ENCODE measurements at regions not wholly inside any gene's neighbourhood (a gene's known extent, or its start where the extent isn't known, plus 50 kb on each side); places are given as distances from the start of the nearest gene placed in this dataset.

GRCh38 chr22:47783433-47784366 is 1021.2 kb downstream of the TBC1D22A start:
- Mint-ChIP-seq H3K36me3 (ENCODE audit: insufficient read depth) (no peaks in the 10 kb centered on the region), H3K4me1 (ENCODE audit: low read depth) (no peaks in the 10 kb centered on the region), H3K9me3 (no peaks in the 10 kb centered on the region), H3K4me3 (no peak overlapping the region), H3K27me3 (ENCODE audit: low read depth) (peaks cover 21% of the 10 kb centered on the region)
- ATAC-seq (no peak), DNase-seq (no peak)

- no peak overlapping the region for H3K4me3 Mint-ChIP-seq
- ATAC-seq (no peak), DNase-seq (no peak)
- no peaks in the 10 kb centered on the region for H3K36me3 Mint-ChIP-seq (ENCODE audit: insufficient read depth)
- peaks cover 21% of the 10 kb centered on the region for H3K27me3 Mint-ChIP-seq (ENCODE audit: low read depth)
- H3K4me1 Mint-ChIP-seq (ENCODE audit: low read depth), result no peaks in the 10 kb centered on the region
- H3K9me3 Mint-ChIP-seq, result no peaks in the 10 kb centered on the region
Observed at GRCh38 chr22:47782328-47783075, 1020.1 kb downstream of the TBC1D22A start.

- H3K27me3 Mint-ChIP-seq (ENCODE audit: low read depth), result peaks cover 19% of the 10 kb centered on the region
Observed at GRCh38 chr22:47781427-47782111, 1019.1 kb downstream of the TBC1D22A start.

GRCh38 chr22:47781024-47781423 is 1018.6 kb downstream of the TBC1D22A start:
- Mint-ChIP-seq H3K4me1 (ENCODE audit: low read depth) (no peaks in the 10 kb centered on the region), H3K27me3 (ENCODE audit: low read depth) (peaks cover 13% of the 10 kb centered on the region), H3K4me3 (no peak overlapping the region), H3K36me3 (ENCODE audit: insufficient read depth) (no peaks in the 10 kb centered on the region), H3K9me3 (no peaks in the 10 kb centered on the region)
- ATAC-seq (no peak), DNase-seq (no peak)

More at GRCh38 chr22:47781427-47782111, 1019.1 kb downstream of the TBC1D22A start:
- H3K4me1 Mint-ChIP-seq (ENCODE audit: low read depth), result no peaks in the 10 kb centered on the region
- H3K9me3 Mint-ChIP-seq, result no peaks in the 10 kb centered on the region
- no peak overlapping the region for H3K4me3 Mint-ChIP-seq
- ATAC-seq (no peak), DNase-seq (no peak)
- H3K36me3 Mint-ChIP-seq (ENCODE audit: insufficient read depth), result no peaks in the 10 kb centered on the region

- Mint-ChIP-seq H3K36me3 (ENCODE audit: insufficient read depth) (no peaks in the 10 kb centered on the region), H3K9me3 (no peaks in the 10 kb centered on the region)
- no peak for ATAC-seq
Observed at GRCh38 chr22:47780281-47780875, 1017.9 kb downstream of the TBC1D22A start.

GRCh38 chr22:47779474-47779873 is 1017.0 kb downstream of the TBC1D22A start:
- no peaks in the 10 kb centered on the region for H3K9me3 Mint-ChIP-seq
- peaks cover 6% of the 10 kb centered on the region for H3K27me3 Mint-ChIP-seq (ENCODE audit: low read depth)
- H3K36me3 Mint-ChIP-seq (ENCODE audit: insufficient read depth), result no peaks in the 10 kb centered on the region
- no peaks in the 10 kb centered on the region for H3K4me1 Mint-ChIP-seq (ENCODE audit: low read depth)
- ATAC-seq (no peak), DNase-seq (no peak)
- no peak overlapping the region for H3K4me3 Mint-ChIP-seq

More at GRCh38 chr22:47780281-47780875, 1017.9 kb downstream of the TBC1D22A start:
- peaks cover 7% of the 10 kb centered on the region for H3K27me3 Mint-ChIP-seq (ENCODE audit: low read depth)
- DNase-seq, result no peak
- no peak overlapping the region for H3K4me3 Mint-ChIP-seq
- no peaks in the 10 kb centered on the region for H3K4me1 Mint-ChIP-seq (ENCODE audit: low read depth)

GRCh38 chr22:47778160-47778658 is 1015.8 kb downstream of the TBC1D22A start:
- no peaks in the 10 kb centered on the region for H3K36me3 Mint-ChIP-seq (ENCODE audit: insufficient read depth)
- ATAC-seq (no peak), DNase-seq (no peak)
- no peaks in the 10 kb centered on the region for H3K4me1 Mint-ChIP-seq (ENCODE audit: low read depth)
- H3K27me3 Mint-ChIP-seq (ENCODE audit: low read depth), result peaks cover 6% of the 10 kb centered on the region
- H3K9me3 Mint-ChIP-seq, result no peaks in the 10 kb centered on the region
- no peak overlapping the region for H3K4me3 Mint-ChIP-seq

- DNase-seq (no peak), ATAC-seq (no peak)
- Mint-ChIP-seq H3K27me3 (ENCODE audit: low read depth) (peaks cover 6% of the 10 kb centered on the region), H3K4me3 (no peak overlapping the region), H3K9me3 (no peaks in the 10 kb centered on the region), H3K4me1 (ENCODE audit: low read depth) (no peaks in the 10 kb centered on the region), H3K36me3 (ENCODE audit: insufficient read depth) (no peaks in the 10 kb centered on the region)
Observed at GRCh38 chr22:47777426-47777825, 1015.0 kb downstream of the TBC1D22A start.

- Mint-ChIP-seq H3K4me1 (ENCODE audit: low read depth) (no peaks in the 10 kb centered on the region), H3K36me3 (ENCODE audit: insufficient read depth) (no peaks in the 10 kb centered on the region), H3K4me3 (no peak overlapping the region), H3K27me3 (ENCODE audit: low read depth) (peaks cover 4% of the 10 kb centered on the region), H3K9me3 (no peaks in the 10 kb centered on the region)
- ATAC-seq (no peak), DNase-seq (no peak)
Observed at GRCh38 chr22:47776329-47776728, 1013.9 kb downstream of the TBC1D22A start.

- Mint-ChIP-seq H3K9me3 (no peaks in the 10 kb centered on the region), H3K36me3 (ENCODE audit: insufficient read depth) (no peaks in the 10 kb centered on the region), H3K4me1 (ENCODE audit: low read depth) (no peaks in the 10 kb centered on the region), H3K4me3 (no peak overlapping the region), H3K27me3 (ENCODE audit: low read depth) (peaks cover 4% of the 10 kb centered on the region)
- DNase-seq (no peak), ATAC-seq (no peak)
Observed at GRCh38 chr22:47775686-47776085, 1013.2 kb downstream of the TBC1D22A start.

GRCh38 chr22:47775191-47775590 is 1012.7 kb downstream of the TBC1D22A start:
- DNase-seq (no peak), ATAC-seq (no peak)
- Mint-ChIP-seq H3K9me3 (no peaks in the 10 kb centered on the region), H3K4me1 (ENCODE audit: low read depth) (no peaks in the 10 kb centered on the region), H3K27me3 (ENCODE audit: low read depth) (peaks cover 4% of the 10 kb centered on the region), H3K4me3 (no peak overlapping the region), H3K36me3 (ENCODE audit: insufficient read depth) (no peaks in the 10 kb centered on the region)

GRCh38 chr22:47773635-47774034 is 1011.2 kb downstream of the TBC1D22A start:
- H3K36me3 Mint-ChIP-seq (ENCODE audit: insufficient read depth), result no peaks in the 10 kb centered on the region
- H3K4me1 Mint-ChIP-seq (ENCODE audit: low read depth), result no peaks in the 10 kb centered on the region
- DNase-seq, result no peak
- H3K27me3 Mint-ChIP-seq (ENCODE audit: low read depth), result no peaks in the 10 kb centered on the region
- H3K9me3 Mint-ChIP-seq, result no peaks in the 10 kb centered on the region
- no peak for ATAC-seq
- H3K4me3 Mint-ChIP-seq, result no peak overlapping the region

GRCh38 chr22:47772864-47773263 is 1010.4 kb downstream of the TBC1D22A start:
- Mint-ChIP-seq H3K27me3 (ENCODE audit: low read depth) (no peaks in the 10 kb centered on the region), H3K4me1 (ENCODE audit: low read depth) (no peaks in the 10 kb centered on the region), H3K36me3 (ENCODE audit: insufficient read depth) (no peaks in the 10 kb centered on the region), H3K9me3 (no peaks in the 10 kb centered on the region), H3K4me3 (no peak overlapping the region)
- no peak for ATAC-seq
- no peak for DNase-seq

GRCh38 chr22:47769652-47770051 is 1007.2 kb downstream of the TBC1D22A start:
- Mint-ChIP-seq H3K9me3 (no peaks in the 10 kb centered on the region), H3K36me3 (ENCODE audit: insufficient read depth) (no peaks in the 10 kb centered on the region), H3K4me1 (ENCODE audit: low read depth) (no peaks in the 10 kb centered on the region), H3K4me3 (no peak overlapping the region), H3K27me3 (ENCODE audit: low read depth) (peaks cover 7% of the 10 kb centered on the region)
- no peak for DNase-seq
- ATAC-seq, result no peak
